ENCODE measurements at regions not wholly inside any gene's neighbourhood (a gene's known extent, or its start where the extent isn't known, plus 50 kb on each side); places are given as distances from the start of the nearest gene placed in this dataset.
A peak's percentile ranks its signal among the peaks of the same experiment; 100 is the strongest.

DNA sequence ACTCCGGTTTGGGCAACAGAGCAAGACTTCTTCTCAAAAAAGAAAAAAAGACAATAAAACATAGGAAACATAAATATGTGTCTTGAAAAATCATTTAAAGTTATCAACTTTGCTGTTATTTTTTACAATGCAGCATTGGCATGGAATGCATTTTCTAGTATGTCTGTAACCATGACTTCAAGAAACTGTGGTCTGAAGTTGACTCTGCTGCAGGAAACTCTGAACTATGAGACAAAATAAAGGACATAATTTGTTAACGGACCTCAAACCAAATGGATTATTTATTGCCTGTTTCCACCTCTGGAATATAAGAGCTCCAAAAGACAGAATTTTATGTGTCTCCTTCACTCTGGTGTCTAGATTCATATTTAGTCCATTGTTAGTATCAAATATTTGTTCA, 79.1 kb downstream of the TRIB2 start:
- peak in 1 of 3 donors; percentile 53 for DNase-seq

DNA sequence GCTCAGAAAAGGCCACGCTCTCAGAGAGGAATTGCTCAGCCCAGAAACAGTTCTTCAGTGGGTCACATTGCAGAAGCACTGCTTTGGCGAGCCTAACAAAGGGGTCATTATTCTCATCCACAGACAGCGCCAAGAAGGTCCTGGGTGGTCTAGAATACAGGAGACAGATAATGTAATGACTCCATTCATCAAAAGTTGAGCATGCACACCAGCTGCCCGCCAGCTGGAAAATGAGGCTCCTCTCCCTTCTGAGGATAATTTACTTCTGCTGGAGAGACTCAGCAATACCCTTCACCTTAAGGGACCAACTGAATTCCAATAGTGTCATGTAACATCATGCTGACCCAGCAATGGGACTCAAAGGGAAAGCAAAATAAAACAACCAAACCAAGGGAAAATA, 79.9 kb downstream of the TRIB2 start:
- DNase-seq = peak; percentile 69 to 94 (median 87)

DNA sequence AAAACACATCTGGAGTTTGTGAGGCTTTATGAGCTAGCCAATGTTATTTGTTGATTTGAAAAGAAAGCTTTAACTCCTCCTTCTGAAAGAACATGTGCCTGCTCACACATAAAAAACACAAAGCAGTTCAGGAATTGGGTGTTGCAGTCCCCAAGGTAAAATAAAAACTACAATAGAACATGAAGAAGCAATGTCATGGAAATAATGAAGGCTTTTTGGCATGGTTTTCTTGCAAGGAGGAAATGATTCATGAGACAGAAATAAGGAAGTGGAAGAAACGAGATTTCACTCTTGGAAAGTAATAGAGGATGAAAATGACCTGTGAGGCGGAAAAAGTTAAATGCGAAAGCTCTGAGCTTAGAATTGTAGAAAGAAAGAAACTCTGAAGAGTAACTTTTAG, 81.1 kb downstream of the TRIB2 start:
- DNase-seq = peak; percentile 71 to 89 (median 82)

DNA sequence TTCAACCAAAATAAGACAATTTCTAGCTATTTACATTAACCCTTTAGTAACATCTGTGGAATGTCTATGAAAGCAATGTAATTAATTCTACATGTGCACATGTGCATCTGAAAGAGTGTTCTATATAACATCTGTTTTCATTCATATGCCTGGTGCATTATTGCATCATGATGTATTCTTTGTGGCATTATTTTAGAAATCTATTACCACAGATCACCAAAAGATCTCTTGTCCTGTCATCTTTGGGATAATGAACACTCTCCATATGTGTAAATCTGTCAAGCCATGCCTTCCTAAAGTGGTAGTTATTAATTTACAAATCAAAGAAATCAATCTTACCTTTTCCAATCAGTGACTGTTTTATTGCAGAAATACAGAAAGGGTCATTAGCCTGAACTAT, 86.9 kb downstream of the TRIB2 start:
- DNase-seq = peak in 1 of 3 donors; percentile 32

DNA sequence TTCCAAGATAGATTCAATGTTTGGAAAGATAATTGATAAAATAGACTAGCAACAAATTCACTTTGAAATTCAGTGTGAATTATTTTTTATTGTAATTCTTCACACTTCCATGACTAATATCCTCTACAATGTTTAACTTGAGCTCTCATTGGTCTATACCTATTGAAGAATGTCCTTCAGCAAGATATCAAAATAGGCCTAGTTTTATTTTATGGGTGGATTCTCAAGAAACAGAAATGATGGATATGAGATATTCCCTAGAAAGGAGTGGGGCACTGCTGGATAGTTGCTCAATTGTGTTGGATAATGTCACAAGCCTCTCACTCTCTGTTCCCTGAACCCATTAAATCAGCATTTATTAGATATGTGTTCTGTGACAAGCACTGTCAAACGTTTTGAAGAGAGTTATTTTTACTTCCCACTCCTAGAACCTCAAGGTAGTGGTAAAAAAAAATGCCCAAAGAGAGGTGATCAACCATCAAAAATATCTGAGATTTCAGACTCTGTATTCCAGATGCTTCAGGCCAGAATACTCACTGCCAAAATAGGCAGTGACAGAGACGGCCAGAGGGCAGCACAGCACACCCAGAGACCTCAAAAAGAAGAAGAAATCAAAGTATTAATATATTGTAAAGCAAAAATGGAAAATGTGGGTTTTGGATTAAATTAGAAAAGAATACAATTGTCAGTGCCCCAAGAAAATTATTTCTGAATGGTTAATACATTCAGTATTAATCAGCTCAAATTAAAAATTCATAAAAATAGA, 87.5 kb downstream of the TRIB2 start:
- no peak for DNase-seq

DNA sequence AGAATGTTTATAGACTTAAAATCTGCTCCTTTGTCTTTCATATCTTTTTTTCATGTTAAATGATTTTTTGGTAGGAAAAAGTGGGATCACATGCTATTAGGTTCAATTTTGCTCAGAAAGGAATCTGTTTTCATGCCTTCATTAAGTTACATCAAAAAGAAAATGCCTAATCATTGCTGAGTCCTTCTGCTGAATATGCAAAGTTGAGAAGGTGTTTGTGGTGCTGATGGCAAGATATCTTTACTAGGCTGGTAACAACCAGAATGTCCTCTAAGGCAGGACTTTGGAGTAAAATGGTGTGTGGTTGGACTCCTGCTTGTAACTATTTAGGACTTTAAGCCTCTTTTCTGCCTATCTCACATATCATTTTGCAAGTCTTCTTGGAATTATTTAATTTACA, 88.3 kb downstream of the TRIB2 start:
- no peak for DNase-seq

DNA sequence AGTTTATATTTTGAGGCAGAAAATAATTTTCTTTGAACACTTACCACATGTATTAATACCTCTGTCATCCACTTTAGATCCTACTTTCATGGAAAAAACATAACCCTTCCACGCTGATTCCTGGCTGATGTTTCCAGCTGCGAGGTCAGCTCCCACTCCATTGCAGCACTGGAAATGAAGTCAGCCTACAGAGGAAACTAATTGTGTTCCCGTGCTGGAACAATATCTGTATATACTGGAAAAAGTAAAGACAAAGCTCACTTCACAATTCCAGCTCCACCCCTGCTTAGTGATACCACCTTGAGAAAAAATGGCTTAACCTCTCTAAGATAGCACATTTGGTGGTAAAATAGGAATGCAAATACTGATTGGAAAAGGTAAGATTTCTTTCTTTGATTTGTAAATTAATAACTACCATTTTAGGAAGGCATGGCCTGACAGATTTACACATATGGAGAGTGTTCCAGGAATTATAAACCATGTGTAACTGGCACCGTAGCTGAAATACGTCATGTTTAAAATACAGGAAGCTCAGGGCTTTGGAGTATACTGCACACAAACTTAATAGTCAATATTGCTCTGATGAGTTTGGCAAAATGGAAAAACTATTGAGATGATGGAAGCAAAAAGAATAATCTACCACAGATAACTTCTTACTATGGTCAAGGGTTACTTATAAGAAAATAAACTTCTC, 90.0 kb downstream of the TRIB2 start:
- peak in 1 of 3 donors; percentile 70 for DNase-seq

DNA sequence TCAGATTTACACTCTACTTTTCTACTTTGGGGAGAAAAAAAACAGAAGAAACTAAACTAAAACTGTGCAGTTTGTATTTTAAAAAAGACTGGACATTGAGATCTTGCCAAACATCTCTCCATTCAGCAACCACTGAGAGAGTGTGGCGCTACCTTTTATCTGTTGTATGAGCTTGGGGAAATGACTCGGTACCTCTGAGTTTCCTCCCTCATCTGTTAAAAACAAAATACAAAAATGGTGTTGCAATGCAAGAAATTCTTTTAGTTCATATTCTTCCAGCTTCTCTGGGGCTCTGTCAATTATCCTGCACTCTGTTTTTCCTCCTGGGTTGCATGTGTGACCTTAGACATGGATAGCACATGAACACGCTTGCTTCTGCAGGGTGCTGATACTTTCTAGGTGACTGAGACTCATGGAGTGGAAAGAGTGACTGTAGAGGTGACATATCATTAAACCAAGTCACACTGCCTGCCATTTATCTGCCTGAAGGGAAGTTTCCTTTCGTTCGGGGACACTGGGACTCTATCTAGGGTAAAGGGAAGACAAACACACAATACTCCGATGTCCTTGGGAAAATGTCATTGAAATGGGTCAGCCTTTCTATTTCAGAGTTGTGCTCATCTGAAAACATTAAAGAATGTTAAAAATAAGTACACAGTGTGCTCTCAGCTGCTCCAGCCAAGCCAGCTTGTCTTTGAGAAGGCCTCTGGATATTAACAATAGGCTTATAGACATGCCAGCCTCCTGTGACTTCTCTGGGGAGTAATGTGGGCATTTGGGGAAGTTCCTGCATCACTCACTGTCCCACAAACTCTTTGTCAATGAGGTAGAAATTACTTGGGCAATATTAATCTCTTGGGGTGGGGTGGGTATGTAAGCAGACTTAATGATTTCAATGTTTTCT, 91.4 kb downstream of the TRIB2 start:
- DNase-seq = no peak

DNA sequence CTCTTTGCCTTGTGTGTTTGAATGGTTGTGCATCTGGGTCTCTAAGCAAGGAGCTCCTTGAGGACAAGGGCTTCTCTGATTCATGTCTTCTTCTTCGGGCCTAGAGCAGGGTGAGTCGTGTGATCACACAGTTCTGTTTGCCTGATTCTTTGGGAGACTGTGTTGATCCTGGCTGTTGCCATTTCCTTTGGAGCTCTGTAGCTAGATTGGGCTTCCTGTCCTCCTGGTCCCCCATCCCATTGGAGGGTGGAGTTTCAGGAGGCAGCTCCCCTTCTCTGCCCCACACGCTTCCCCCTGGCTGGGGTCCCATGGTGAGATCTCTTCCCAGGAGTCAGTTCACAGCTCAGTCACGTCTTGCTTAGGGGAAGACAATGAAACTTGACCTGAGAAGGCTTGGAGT, 92.8 kb downstream of the TRIB2 start:
- DNase-seq = peak in 1 of 3 donors; percentile 47

DNA sequence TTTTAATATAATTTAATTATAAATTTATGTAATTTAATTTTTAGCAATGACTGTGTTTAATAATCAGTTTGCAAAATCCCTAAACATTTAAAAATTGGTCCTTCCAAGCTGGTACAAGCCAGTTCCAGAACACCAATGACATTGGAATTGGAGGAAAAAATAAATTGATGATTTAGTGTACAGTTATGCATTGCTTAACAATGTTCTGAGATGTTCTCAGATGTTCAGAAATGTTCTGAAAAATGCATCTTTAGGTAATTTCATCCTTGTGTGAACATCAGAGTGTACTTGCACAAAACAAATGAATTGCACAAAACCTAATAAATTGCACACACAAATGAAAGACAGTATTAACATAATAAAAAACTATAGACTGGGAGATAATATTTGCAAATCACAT, 95.2 kb downstream of the TRIB2 start:
- no peak for DNase-seq

DNA sequence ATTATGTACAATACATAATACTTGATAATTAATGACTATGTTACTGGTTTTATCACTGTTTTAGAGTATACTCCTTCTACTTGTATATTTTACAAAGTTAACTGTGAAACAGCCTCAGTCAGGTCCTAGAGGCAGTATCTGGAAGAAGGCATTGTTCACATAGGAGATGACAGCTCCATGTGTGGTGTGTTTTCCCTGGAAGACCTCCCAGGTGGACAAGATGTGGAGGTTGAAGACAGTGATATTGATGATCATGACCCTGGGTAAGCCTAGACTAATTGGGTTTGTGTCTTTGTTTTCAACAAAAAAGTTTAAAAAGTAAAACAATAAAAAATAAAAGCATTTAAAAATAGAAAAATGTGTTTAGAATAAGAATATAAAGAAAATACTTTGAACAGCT, 96.4 kb downstream of the TRIB2 start:
- no peak for DNase-seq

DNA sequence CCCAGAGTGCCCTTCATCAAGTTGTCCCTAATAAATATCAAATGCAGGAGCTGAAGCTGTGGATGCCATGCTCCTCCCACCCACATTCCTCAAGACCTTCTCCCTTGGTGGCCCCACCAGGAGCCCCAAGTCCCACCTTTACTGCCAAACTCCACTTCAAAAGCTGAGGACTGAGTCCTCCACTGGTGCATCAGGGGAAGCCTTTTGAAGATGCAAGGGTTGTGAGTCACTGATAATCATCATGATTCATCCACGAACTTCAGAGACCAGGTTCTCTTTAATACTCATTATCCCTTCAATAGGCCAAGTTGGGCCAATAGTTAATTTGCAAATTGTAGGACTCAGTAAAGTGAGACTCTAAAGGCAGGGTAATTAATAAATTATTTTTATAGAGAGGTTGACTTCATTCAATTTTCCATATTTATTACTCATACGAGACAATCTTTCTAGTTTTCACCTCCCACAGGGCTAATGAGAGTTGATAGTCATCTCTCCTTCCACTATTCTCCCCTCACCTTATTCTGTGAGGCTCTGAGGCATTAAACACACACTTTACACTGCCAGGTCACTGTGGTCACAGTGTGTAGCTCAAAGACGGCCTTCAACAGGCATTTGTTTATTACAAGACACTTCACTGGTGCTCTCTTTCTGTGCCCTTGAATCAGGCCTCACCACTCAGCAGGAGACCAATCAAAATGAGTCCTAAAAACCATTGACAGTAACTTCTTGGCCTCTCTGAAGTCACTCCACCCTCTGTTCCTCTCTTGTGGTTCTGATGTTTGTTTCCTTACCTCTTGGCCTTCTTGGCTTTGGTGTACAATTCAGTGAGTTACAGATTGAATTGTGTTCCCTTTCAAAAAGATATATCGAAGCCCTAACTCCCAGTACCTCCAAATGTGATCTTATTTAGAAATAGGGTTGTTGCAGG, 99.9 kb downstream of the TRIB2 start:
- DNase-seq = no peak

DNA sequence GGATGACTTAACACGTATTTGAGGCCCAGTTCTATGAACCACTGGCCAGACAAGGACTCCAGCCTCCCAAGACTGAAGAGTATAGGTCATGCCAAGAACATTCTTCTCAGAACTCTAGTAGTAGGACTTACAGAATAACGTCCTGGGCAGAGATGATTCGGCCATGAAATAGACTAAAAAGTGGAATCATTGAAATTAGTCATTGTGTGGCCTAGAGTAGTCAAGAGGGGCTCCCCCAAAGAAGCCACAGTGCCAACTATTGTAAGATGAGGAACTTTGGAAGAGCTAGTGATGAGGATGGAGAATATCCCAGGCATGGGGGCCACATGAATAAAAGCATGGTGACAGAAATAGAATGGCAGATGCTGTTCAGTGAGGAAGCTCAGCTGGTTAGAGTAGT, 101.1 kb downstream of the TRIB2 start:
- DNase-seq = no peak

DNA sequence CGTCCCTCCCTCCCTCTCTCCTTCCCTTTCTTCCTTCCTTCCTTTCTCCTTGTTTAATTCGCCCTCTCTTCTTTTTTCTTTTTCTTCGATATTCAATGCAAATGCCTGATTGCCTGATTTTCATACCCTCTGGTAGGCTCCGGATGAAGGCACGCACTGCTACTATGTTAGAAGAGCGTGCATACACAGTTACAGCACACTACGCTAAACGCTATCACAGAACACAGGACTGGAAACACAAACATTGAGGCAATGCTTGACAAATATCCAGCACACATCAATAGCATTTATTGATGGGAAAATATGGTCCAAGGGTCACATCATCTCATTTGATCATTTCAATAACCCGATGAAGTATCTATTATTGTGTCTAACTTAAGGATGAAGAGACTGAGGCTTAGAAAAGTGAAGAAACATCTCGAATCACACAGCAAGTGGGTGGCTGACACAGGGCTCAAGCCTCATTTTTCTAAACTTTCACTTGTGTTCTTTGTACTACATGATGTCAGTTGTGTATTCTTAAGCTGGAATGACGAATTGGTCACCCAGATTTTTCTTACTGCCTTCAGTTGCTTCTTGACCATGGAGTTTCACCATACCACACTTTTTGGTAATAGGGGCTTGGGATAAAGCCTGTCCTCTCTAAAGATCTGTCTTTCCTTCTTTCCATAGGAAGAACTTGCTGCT, 101.8 kb downstream of the TRIB2 start:
- no peak for DNase-seq

DNA sequence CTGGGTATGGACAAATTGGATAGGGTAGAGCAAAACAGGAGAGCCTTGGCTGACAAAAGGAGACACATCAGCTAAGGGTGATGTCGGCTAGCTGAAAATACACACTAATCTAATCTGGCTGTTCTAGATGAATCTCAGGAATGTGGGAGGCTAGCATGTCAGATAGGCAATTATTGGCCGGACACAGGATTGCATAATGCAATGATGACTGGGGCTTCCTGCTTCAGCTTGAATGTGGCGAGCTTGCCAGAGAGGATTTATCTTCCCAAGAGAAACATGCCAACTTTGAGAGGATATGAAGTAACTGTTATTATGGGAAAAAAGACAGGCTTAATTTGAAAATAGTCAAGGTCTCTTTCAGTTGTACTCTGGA, 102.4 kb downstream of the TRIB2 start:
- peak; percentile 73 to 96 (median 89) for DNase-seq

DNA sequence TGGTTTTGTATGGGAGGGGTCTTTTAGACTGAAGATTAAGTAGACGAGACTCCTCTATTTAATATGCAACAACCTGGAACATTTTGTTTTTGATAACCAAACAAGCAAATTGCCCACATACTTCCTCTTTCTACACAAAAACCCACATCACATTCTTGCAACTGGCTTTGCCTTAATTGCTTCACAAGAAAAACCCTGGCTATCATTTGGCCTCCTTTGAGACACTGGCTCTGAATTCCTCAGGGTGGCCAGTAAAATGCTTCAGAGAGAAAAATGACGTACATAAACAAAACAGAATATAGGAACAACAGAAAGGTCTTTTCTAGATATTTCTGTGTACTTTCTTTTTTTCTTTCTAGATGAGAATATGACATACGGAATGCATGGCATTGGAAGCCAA, 103.0 kb downstream of the TRIB2 start:
- no peak for DNase-seq

DNA sequence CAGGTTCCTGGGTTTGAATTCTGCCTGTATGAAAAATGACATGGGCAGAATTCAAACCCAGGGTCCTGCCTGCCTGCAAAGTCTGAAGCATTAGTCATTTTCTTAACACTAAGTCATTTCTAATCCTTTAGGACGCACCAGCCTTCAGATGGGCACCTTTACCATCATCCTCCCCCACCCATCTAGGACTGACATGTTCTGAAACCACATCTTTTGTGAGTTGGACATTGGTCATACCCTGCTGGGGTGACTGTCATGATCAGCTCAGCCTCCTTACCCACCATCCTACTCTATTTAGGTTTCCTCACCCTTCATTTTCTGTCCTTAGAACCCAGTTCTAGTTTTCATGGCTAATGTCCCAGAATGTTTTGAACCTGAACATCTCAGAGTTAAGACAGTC, 104.9 kb downstream of the TRIB2 start:
- no peak for DNase-seq

DNA sequence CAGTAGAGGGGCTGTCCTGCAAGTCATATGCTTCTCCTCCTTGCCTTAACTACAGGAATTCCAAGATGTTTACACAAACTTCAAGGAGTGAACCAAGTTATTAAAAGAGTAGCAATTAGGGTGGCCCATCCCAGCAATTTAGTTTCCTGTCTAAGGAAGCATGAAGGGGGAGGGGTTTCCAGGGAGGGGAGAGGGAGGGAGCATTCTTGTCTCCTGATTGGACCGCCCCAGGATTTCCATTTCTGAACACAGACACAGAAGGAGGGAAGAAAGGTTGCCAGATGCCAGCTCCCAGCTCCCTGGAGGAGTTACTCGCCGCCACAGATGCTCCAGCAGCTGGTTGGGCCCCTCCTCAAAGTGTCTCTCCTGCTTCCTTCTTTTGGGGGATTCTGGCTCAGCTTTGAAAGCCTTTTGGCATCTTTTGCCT, 107.6 kb downstream of the TRIB2 start:
- peak in 1 of 3 donors; percentile 47 for DNase-seq

DNA sequence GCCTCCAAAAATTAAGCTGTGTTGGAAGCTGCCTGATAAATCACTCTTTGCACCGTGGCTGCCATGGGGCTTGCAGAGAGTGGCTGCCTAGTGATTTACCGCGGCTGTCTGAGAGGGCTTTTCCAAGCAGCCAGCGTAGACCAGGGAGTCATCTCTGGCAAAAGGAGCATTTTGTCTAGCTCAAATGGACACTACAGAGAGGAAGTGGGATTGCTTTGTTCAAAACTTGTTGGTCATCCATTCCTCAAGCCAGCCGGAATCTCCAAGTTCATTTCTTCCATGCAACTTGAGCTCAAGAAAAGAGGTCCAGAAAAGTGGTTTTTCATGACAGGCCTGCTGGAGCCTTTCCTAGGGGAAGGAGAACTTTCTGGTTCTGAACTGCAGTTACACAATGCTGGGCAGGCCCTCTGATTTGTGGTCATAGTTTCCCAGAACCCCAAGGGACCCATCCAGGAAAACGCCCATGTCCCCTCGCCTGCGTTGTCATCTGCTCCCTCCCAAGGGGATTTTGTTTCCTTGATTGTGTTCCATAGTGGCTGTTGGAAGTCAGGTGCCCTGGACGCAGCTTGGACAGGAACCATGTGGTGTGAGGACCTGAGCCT, 108.1 kb downstream of the TRIB2 start:
- peak in 1 of 3 donors; percentile 65 for DNase-seq

DNA sequence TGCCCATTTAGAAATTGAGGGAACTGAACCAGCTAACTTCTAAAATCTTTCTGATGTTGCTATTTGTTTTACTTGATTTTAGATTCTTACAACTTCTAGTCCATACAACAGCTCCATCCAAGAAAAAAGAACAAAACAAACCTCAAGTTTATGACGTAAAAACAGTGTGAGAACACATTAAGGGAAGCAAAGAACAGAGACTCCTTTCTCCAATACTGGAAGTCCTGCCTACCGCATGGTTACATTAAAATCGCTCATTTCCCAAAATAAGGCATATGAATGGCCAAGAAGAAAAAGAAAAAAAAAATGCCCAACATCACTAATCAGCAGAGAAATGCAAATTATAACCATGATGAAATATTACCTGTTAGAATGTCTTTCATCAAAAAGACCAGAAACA, 110.0 kb downstream of the TRIB2 start:
- no peak for DNase-seq

Measured in muscle of back (tissue), 3 donors.